ENCODE measurements at regions not wholly inside any gene's neighbourhood (a gene's known extent, or its start where the extent isn't known, plus 50 kb on each side); places are given as distances from the start of the nearest gene placed in this dataset.

DNA sequence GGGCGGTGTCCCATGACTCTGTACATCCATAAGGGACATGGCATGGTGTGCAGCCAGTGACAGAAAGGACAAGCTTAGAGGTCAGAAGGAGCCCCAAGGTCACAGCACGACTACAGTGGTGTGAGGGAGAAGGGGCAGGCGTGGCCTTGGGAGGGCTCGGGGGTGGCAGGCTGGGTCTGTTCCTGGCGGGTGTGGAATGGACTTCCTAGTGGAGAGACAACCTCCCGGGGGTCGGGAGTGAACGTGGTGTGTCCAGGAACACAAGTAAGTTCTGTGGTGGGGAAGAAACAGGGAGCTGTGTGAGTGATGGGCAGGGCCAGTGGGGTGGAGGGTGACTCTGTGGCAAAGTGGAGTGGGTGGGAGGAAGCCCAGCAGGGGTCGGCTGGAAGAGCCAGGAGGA lies 279.3 kb downstream of the TEX29 start:
- Histone ChIP-seq H3K4me1 (ENCODE audit: control insufficient read depth in 5 of 5, insufficient read depth in 5 of 5, low read length in 5 of 5) (no peaks in the 10 kb centered on the region), H3K36me3 (ENCODE audit: control insufficient read depth in 4 of 4, insufficient read depth in 4 of 4, low read length in 4 of 4) (no peaks in the 10 kb centered on the region), H3K27ac (ENCODE audit: low read depth in 1 of 2, low read length in 1 of 2) (no peak overlapping the region), H3K9ac (ENCODE audit: insufficient read depth in 1 of 2, low read length in 2 of 2) (no peak overlapping the region), H3K27me3 (ENCODE audit: control insufficient read depth in 3 of 3, insufficient read depth in 3 of 3, low read length in 2 of 3) (peaks cover 0 to 8% (median 0%) of the 10 kb centered on the region in 3 donors), H3K9me3 (ENCODE audit: control insufficient read depth in 4 of 4, insufficient read depth in 3 of 4, low read length in 3 of 4) (peaks cover 0 to 5% (median 0%) of the 10 kb centered on the region in 4 donors), H3K4me3 (no peak overlapping the region)
- DNase-seq, result no peak
- no peak for ATAC-seq (ENCODE audit: insufficient read depth, low FRiP score)
- 71 to 85% methylated on average over 9 of the region's 9 CpGs for WGBS, 2 donors
- TF ChIP-seq, protein P1, sequence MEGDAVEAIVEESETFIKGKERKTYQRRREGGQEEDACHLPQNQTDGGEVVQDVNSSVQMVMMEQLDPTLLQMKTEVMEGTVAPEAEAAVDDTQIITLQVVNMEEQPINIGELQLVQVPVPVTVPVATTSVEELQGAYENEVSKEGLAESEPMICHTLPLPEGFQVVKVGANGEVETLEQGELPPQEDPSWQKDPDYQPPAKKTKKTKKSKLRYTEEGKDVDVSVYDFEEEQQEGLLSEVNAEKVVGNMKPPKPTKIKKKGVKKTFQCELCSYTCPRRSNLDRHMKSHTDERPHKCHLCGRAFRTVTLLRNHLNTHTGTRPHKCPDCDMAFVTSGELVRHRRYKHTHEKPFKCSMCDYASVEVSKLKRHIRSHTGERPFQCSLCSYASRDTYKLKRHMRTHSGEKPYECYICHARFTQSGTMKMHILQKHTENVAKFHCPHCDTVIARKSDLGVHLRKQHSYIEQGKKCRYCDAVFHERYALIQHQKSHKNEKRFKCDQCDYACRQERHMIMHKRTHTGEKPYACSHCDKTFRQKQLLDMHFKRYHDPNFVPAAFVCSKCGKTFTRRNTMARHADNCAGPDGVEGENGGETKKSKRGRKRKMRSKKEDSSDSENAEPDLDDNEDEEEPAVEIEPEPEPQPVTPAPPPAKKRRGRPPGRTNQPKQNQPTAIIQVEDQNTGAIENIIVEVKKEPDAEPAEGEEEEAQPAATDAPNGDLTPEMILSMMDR (IDR thresholded peaks at IDR 0.05; ENCODE audit: control extremely low read depth, extremely low read depth), result no peak

DNA sequence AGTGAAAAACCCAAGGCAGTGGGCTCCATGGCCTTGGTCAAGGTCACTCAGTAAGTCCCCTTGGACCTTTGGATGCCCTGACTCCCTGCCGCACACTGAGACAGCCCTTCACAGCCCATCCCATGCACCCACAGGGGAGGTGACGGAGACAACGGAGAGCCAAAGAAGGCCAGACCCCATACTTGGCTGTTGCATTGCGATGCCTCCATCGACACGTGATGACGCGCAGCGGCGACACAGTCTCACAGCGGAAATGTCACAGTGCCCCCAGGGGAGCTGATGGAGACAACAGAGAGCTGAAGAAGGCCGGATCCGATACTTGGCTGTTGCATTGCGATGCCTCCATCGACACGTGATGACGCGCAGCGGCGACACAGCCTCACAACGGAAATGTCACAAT lies 282.4 kb downstream of the TEX29 start:
- Histone ChIP-seq H3K27ac (ENCODE audit: low read depth in 1 of 2, low read length in 1 of 2) (no peak overlapping the region), H3K9me3 (ENCODE audit: control insufficient read depth in 4 of 4, insufficient read depth in 3 of 4, low read length in 3 of 4) (peaks cover 0 to 1% (median 0%) of the 10 kb centered on the region in 4 donors), H3K27me3 (ENCODE audit: control insufficient read depth in 3 of 3, insufficient read depth in 3 of 3, low read length in 2 of 3) (peaks cover 0 to 5% (median 0%) of the 10 kb centered on the region in 3 donors), H3K36me3 (ENCODE audit: control insufficient read depth in 4 of 4, insufficient read depth in 4 of 4, low read length in 4 of 4) (no peaks in the 10 kb centered on the region), H3K4me3 (no peak overlapping the region), H3K9ac (ENCODE audit: insufficient read depth in 1 of 2, low read length in 2 of 2) (no peak overlapping the region), H3K4me1 (ENCODE audit: control insufficient read depth in 5 of 5, insufficient read depth in 5 of 5, low read length in 5 of 5) (no peaks in the 10 kb centered on the region)
- WGBS, 2 donors, result 94 to 95% methylated on average over 21 of the region's 21 CpGs
- ATAC-seq (ENCODE audit: insufficient read depth, low FRiP score), result no peak
- TF ChIP-seq, protein P1 (IDR thresholded peaks at IDR 0.05; ENCODE audit: control extremely low read depth, extremely low read depth), result no peak
- DNase-seq, result no peak

DNA sequence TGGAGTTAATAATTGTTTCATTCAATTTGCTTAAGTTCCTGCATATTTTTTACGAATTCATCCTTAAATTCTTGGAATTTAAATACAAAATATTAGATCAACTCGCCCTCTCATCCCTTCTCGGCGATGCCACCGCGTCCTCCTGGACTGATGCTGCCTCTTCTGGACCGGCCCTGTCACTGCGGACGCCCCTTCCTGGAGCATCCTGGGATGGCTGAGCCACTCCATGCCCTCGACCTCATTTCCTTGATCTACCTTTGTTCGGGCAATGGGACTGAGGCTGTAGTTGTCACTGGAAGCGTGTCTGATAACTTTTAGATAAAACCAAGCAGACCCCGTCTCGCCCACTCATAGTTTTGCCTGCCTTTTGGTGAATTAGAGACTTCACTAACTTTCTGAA lies 283.7 kb downstream of the TEX29 start:
- DNase-seq (no peak), ATAC-seq (ENCODE audit: insufficient read depth, low FRiP score) (no peak)
- H3K9me3 ChIP-seq (ENCODE audit: control insufficient read depth in 4 of 4, insufficient read depth in 3 of 4, low read length in 3 of 4), result peaks cover 0 to 1% (median 0%) of the 10 kb centered on the region in 4 donors
- H3K27me3 ChIP-seq (ENCODE audit: control insufficient read depth in 3 of 3, insufficient read depth in 3 of 3, low read length in 2 of 3), result peaks cover 0 to 5% (median 0%) of the 10 kb centered on the region in 3 donors
- WGBS, 2 donors, result 84 to 91% methylated on average over 14 of the region's 14 CpGs
- no peaks in the 10 kb centered on the region for H3K36me3 ChIP-seq (ENCODE audit: control insufficient read depth in 4 of 4, insufficient read depth in 4 of 4, low read length in 4 of 4)
- TF ChIP-seq, protein P1 (IDR thresholded peaks at IDR 0.05; ENCODE audit: control extremely low read depth, extremely low read depth), result no peak
- no peaks in the 10 kb centered on the region for H3K4me1 ChIP-seq (ENCODE audit: control insufficient read depth in 5 of 5, insufficient read depth in 5 of 5, low read length in 5 of 5)
- H3K9ac ChIP-seq (ENCODE audit: insufficient read depth in 1 of 2, low read length in 2 of 2), result no peak overlapping the region
- no peak overlapping the region for H3K27ac ChIP-seq (ENCODE audit: low read depth in 1 of 2, low read length in 1 of 2)
- no peak overlapping the region for H3K4me3 ChIP-seq

DNA sequence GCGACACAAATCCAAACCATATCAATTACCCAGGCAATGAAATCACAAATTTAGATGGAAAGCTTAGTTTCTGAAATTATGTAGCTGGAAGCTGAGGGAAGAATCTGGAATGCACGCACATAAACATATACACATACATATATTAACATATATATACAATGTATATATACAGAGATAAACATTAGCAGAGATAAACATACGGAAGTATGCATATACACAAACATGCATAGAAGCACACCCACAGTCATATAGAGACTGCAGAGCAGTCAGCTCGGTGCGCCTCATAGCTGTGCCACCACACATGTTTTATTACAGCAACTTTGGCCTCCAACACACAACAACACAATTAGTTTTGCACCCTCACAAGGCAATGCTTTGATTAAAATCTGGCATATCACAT lies 288.1 kb downstream of the TEX29 start:
- Histone ChIP-seq H3K9ac (ENCODE audit: insufficient read depth in 1 of 2, low read length in 2 of 2) (no peak overlapping the region), H3K4me1 (ENCODE audit: control insufficient read depth in 5 of 5, insufficient read depth in 5 of 5, low read length in 5 of 5) (no peaks in the 10 kb centered on the region), H3K9me3 (ENCODE audit: control insufficient read depth in 4 of 4, insufficient read depth in 3 of 4, low read length in 3 of 4) (peaks cover 0 to 5% (median 0%) of the 10 kb centered on the region in 4 donors), H3K36me3 (ENCODE audit: control insufficient read depth in 4 of 4, insufficient read depth in 4 of 4, low read length in 4 of 4) (no peaks in the 10 kb centered on the region), H3K27me3 (ENCODE audit: control insufficient read depth in 3 of 3, insufficient read depth in 3 of 3, low read length in 2 of 3) (no peaks in the 10 kb centered on the region), H3K4me3 (no peak overlapping the region), H3K27ac (ENCODE audit: low read depth in 1 of 2, low read length in 1 of 2) (no peak overlapping the region)
- no peak for ATAC-seq (ENCODE audit: insufficient read depth, low FRiP score)
- no peak for DNase-seq
- 82 to 88% methylated on average over 5 of the region's 5 CpGs for WGBS, 2 donors
- TF ChIP-seq, protein P1 (IDR thresholded peaks at IDR 0.05; ENCODE audit: control extremely low read depth, extremely low read depth), result no peak
